Prostate gland (tissue), 2 donors: ENCODE measurements at regions not wholly inside any gene's neighbourhood (a gene's known extent, or its start where the extent isn't known, plus 50 kb on each side); places are given as distances from the start of the nearest gene placed in this dataset.
"Not testable (repeated sequence)": the region's sequence is repeated elsewhere in the genome, so short reads cannot be mapped to it uniquely, and the experiment has no call there.

Source experiments
- DNase-seq: peaks from one replicate; pipeline ENCODE4 v3.0.0-alpha.2; 2019; ENCODE audit warnings: low spot score
- H3K27ac ChIP-seq, 2 donors: fragments of 200-600 bp; sonication (generic); 2 replicates each; pipeline ENCODE4 v1.5.1; 2017 to 2019
- H3K27me3 ChIP-seq: fragments of 200-600 bp; sonication (generic); replicated peaks from 2 replicates; pipeline ENCODE4 v1.5.1; 2019; ENCODE audit not compliant: insufficient read depth
- H3K36me3 ChIP-seq, 2 donors: fragments of 200-600 bp; sonication (generic); 1 replicate in 1 of 2; 2 replicates in 1 of 2; pipeline versions ENCODE4 v1.5.1 to v1.8.1; 2017 to 2019
- H3K4me1 ChIP-seq: fragments of 200-600 bp; sonication (generic); replicated peaks from 2 replicates; pipeline ENCODE4 v1.5.1; 2019
- H3K4me3 ChIP-seq, 2 donors: fragments of 200-600 bp; sonication (generic); 2 replicates each; pipeline ENCODE4 v1.5.1; 2017 to 2019
- H3K9me3 ChIP-seq: fragments of 200-600 bp; sonication (generic); 2 replicates; pipeline ENCODE4 v1.5.1; 2017
- CTCF ChIP-seq, 4 experiments: fragments of 200-600 bp in 2 of 4; fragments of 450-650 bp in 2 of 4; sonication (generic) in 2 of 4; IDR thresholded peaks; 1 replicate in 3 of 4; 2 replicates in 1 of 4; pipeline ENCODE4 v1.5.1; 2016 to 2019; ENCODE audit warnings: antibody characterized with exemption in 4 of 4, mild to moderate bottlenecking in 2 of 4, moderate library complexity in 2 of 4
- POLR2A ChIP-seq: fragments of 450-650 bp; IDR thresholded peaks from one replicate; pipeline ENCODE4 v1.6.1; 2016; ENCODE audit warnings: antibody characterized with exemption, mild to moderate bottlenecking
- POLR2AphosphoS5 ChIP-seq: sonication (generic); formaldehyde crosslinking; IDR thresholded peaks from one replicate; pipeline ENCODE4 v1.6.1; 2017; ENCODE audit warnings: antibody characterized with exemption
- WGBS: methylation state at CpG from one replicate; pipeline ENCODE4 v1.1.5; 2018; 5-methylcytosine and 5-hydroxymethylcytosine counted together
- intact Hi-C: fragments of 100-400 bp; cut with DNase I; formaldehyde crosslinking; loops from one replicate; pipeline ENCODE4 v1.14.2; 2022

- Histone ChIP-seq H3K4me1 (no peaks in the 10 kb centered on the region), H3K4me3 (no peak overlapping the region), H3K9me3 (no peaks in the 10 kb centered on the region), H3K27ac (no peak overlapping the region), H3K27me3 (no peaks in the 10 kb centered on the region), H3K36me3 (no peaks in the 10 kb centered on the region)
- no peak for DNase-seq
- WGBS, result 56% methylated on average over 3 of the region's 3 CpGs
- TF ChIP-seq POLR2A, result no peak
- TF ChIP-seq POLR2AphosphoS5, result no peak
- TF ChIP-seq CTCF (IDR thresholded peaks at IDR 0.05), result no peak
- intact Hi-C loops, result no loop called here
Measured at GRCh38 chr9:75372499-75373268, 284.4 kb downstream of the OSTF1 start.

- no peaks in the 10 kb centered on the region for H3K4me1 ChIP-seq
- H3K27ac ChIP-seq, result no peak overlapping the region
- no peaks in the 10 kb centered on the region for H3K36me3 ChIP-seq
- H3K9me3 ChIP-seq, result no peaks in the 10 kb centered on the region
- 38% methylated on average over 3 of the region's 3 CpGs for WGBS
- TF ChIP-seq POLR2A (no peak), POLR2AphosphoS5 (no peak), CTCF (IDR thresholded peaks at IDR 0.05) (no peak)
- H3K4me3 ChIP-seq, result no peak overlapping the region
- no peaks in the 10 kb centered on the region for H3K27me3 ChIP-seq
- intact Hi-C loops, result no loop called here
- no peak for DNase-seq
Measured at GRCh38 chr9:75376680-75377254, 288.5 kb downstream of the OSTF1 start.

- WGBS, result 55% methylated on average over 9 of the region's 9 CpGs
- intact Hi-C loops, result no loop called here
- no peak overlapping the region for H3K4me3 ChIP-seq
- no peaks in the 10 kb centered on the region for H3K9me3 ChIP-seq
- TF ChIP-seq POLR2AphosphoS5, result no peak
- TF ChIP-seq CTCF (IDR thresholded peaks at IDR 0.05), result no peak
- TF ChIP-seq POLR2A, result no peak
- no peak overlapping the region for H3K27ac ChIP-seq
- H3K27me3 ChIP-seq, result no peaks in the 10 kb centered on the region
- no peaks in the 10 kb centered on the region for H3K4me1 ChIP-seq
- no peak for DNase-seq
- H3K36me3 ChIP-seq, result no peaks in the 10 kb centered on the region
Measured at GRCh38 chr9:75378036-75378435, 289.7 kb downstream of the OSTF1 start.

- no peak overlapping the region for H3K27ac ChIP-seq
- no peaks in the 10 kb centered on the region for H3K36me3 ChIP-seq
- H3K9me3 ChIP-seq, result no peaks in the 10 kb centered on the region
- H3K4me1 ChIP-seq, result no peaks in the 10 kb centered on the region
- no peak for DNase-seq
- no peak overlapping the region for H3K4me3 ChIP-seq
- intact Hi-C loops, result no loop called here
- TF ChIP-seq CTCF (IDR thresholded peaks at IDR 0.05), result no peak
- no peak for TF ChIP-seq POLR2A
- no peak for TF ChIP-seq POLR2AphosphoS5
- H3K27me3 ChIP-seq, result no peaks in the 10 kb centered on the region
- 83% methylated on average over 1 of the region's 1 CpG for WGBS
Measured at GRCh38 chr9:75378926-75379325, 290.6 kb downstream of the OSTF1 start.

GRCh38 chr9:75382126-75382525 is 293.8 kb downstream of the OSTF1 start:
- WGBS, result 35% methylated on average over 2 of the region's 2 CpGs
- Histone ChIP-seq H3K4me3 (no peak overlapping the region), H3K36me3 (no peaks in the 10 kb centered on the region), H3K4me1 (no peaks in the 10 kb centered on the region), H3K9me3 (no peaks in the 10 kb centered on the region), H3K27me3 (no peaks in the 10 kb centered on the region), H3K27ac (no peak overlapping the region)
- TF ChIP-seq CTCF (IDR thresholded peaks at IDR 0.05) (no peak), POLR2A (no peak), POLR2AphosphoS5 (no peak)
- no peak for DNase-seq
- intact Hi-C loops, result no loop called here

GRCh38 chr9:75383420-75384034 is 295.2 kb downstream of the OSTF1 start:
- H3K4me1 ChIP-seq, DNase-seq, H3K27me3 ChIP-seq, H3K36me3 ChIP-seq, intact Hi-C loops, H3K9me3 ChIP-seq, H3K4me3 ChIP-seq, H3K27ac ChIP-seq: not testable (repeated sequence)
- WGBS, result 52% methylated on average over 1 of the region's 1 CpG
